ENCODE measurements at regions not wholly inside any gene's neighbourhood (a gene's known extent, or its start where the extent isn't known, plus 50 kb on each side); places are given as distances from the start of the nearest gene placed in this dataset.

GRCh38 chr6:97645757-97646156 lies 362.7 kb upstream of the MMS22L start:
- TF ChIP-seq CTCF (IDR thresholded peaks at IDR 0.05) (no peak), POLR2A (IDR thresholded peaks at IDR 0.05) (no peak)
